Cardiac fibroblast (primary cell): ENCODE measurements at regions not wholly inside any gene's neighbourhood (a gene's known extent, or its start where the extent isn't known, plus 50 kb on each side); places are given as distances from the start of the nearest gene placed in this dataset.
"Not testable (repeated sequence)": the region's sequence is repeated elsewhere in the genome, so short reads cannot be mapped to it uniquely, and the experiment has no call there.

Source experiments
- DNase-seq, 2 donors: peaks; one replicate each; pipeline versions ENCODE4 v3.0.0 to v3.0.0-alpha.2; 2010; ENCODE audit warnings: low read depth in 2 of 2
- H3K4me3 ChIP-seq, 2 donors: replicated peaks in 1 of 2; 1 replicate in 1 of 2; 2 replicates in 1 of 2; pipeline ENCODE4 v1.5.1; 2011; ENCODE audit warnings: low read depth in 2 of 2, low read length in 2 of 2, mild to moderate bottlenecking in 2 of 2, moderate library complexity in 1 of 2
- CTCF ChIP-seq: IDR thresholded peaks from one replicate; pipeline ENCODE4 v1.5.1; 2011; ENCODE audit warnings: low read depth, mild to moderate bottlenecking, low read length, inconsistent platforms

GRCh38 chr15:63440756-63441155, 59.1 kb upstream of the CA12 start:
- no peak for TF ChIP-seq CTCF
- H3K4me3 ChIP-seq, result no peak overlapping the region
- DNase-seq, result no peak

- DNase-seq, result no peak
- no peak for TF ChIP-seq CTCF
Measured at GRCh38 chr15:63441266-63441665, 59.6 kb upstream of the CA12 start.

GRCh38 chr15:63442080-63442479, 60.4 kb upstream of the CA12 start:
- TF ChIP-seq CTCF, result no peak
- no peak for DNase-seq
- no peak overlapping the region for H3K4me3 ChIP-seq

More at GRCh38 chr15:63441266-63441665, 59.6 kb upstream of the CA12 start:
- H3K4me3 ChIP-seq, result no peak overlapping the region

GRCh38 chr15:63444611-63445010, 59.8 kb upstream of the USP3 start:
- no peak for DNase-seq
- H3K4me3 ChIP-seq, result no peak overlapping the region
- no peak for TF ChIP-seq CTCF

- TF ChIP-seq CTCF, result no peak
- no peak for DNase-seq
Measured at GRCh38 chr15:63446255-63446654, 58.1 kb upstream of the USP3 start.

GRCh38 chr15:63447017-63447676, 57.2 kb upstream of the USP3 start:
- no peak for TF ChIP-seq CTCF
- no peak overlapping the region for H3K4me3 ChIP-seq

More at GRCh38 chr15:63446255-63446654, 58.1 kb upstream of the USP3 start:
- H3K4me3 ChIP-seq, result no peak overlapping the region

GRCh38 chr15:63448266-63448665, 56.1 kb upstream of the USP3 start:
- no peak for DNase-seq
- no peak for TF ChIP-seq CTCF
- H3K4me3 ChIP-seq, result no peak overlapping the region

More at GRCh38 chr15:63447017-63447676, 57.2 kb upstream of the USP3 start:
- DNase-seq, result no peak

GRCh38 chr15:63448872-63449555, 55.4 kb upstream of the USP3 start:
- not testable (repeated sequence) for H3K4me3 ChIP-seq, DNase-seq
